Upper lobe of left lung (tissue), 4 donors: ENCODE measurements at regions not wholly inside any gene's neighbourhood (a gene's known extent, or its start where the extent isn't known, plus 50 kb on each side); places are given as distances from the start of the nearest gene placed in this dataset.

Source experiments
- POLR2A ChIP-seq, 4 donors: fragments of 450-650 bp; IDR thresholded peaks; one replicate each; pipeline ENCODE4 v1.5.1; 2016 to 2017; ENCODE audit warnings: antibody characterized with exemption in 4 of 4, mild to moderate bottlenecking in 2 of 4
- TF ChIP-seq, protein P1 (sequence below), 6 experiments: fragments of 450-650 bp in 4 of 6; fragments of 200-600 bp in 2 of 6; sonication (generic) in 2 of 6; IDR thresholded peaks; one replicate each; pipeline ENCODE4 v1.5.1; 2016 to 2019; ENCODE audit warnings: antibody characterized with exemption in 6 of 6

DNA sequence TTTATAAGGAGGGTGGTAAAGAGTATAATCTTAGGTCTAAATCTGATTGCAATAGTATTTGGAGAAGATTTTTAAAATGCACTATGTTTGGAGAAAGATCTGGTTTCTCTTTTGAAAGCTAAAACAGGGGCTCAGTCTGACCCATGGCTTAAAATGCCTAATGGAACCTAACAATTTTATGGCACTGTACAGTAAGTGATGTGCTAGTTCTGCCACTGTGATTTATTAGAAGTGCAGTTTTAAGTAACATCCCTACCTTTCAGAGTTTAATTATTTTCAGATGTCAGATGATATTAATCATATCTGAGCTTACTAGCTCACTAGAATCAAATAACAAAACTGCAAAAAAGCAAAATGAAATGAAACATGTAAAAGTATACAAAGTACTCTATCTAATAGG is 514.7 kb upstream of the KCND2 start:
- TF ChIP-seq, protein P1, sequence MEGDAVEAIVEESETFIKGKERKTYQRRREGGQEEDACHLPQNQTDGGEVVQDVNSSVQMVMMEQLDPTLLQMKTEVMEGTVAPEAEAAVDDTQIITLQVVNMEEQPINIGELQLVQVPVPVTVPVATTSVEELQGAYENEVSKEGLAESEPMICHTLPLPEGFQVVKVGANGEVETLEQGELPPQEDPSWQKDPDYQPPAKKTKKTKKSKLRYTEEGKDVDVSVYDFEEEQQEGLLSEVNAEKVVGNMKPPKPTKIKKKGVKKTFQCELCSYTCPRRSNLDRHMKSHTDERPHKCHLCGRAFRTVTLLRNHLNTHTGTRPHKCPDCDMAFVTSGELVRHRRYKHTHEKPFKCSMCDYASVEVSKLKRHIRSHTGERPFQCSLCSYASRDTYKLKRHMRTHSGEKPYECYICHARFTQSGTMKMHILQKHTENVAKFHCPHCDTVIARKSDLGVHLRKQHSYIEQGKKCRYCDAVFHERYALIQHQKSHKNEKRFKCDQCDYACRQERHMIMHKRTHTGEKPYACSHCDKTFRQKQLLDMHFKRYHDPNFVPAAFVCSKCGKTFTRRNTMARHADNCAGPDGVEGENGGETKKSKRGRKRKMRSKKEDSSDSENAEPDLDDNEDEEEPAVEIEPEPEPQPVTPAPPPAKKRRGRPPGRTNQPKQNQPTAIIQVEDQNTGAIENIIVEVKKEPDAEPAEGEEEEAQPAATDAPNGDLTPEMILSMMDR (IDR thresholded peaks at IDR 0.05): no peak
- TF ChIP-seq POLR2A (IDR thresholded peaks at IDR 0.05): no peak
